ENCODE measurements at regions not wholly inside any gene's neighbourhood (a gene's known extent, or its start where the extent isn't known, plus 50 kb on each side); places are given as distances from the start of the nearest gene placed in this dataset.

DNA sequence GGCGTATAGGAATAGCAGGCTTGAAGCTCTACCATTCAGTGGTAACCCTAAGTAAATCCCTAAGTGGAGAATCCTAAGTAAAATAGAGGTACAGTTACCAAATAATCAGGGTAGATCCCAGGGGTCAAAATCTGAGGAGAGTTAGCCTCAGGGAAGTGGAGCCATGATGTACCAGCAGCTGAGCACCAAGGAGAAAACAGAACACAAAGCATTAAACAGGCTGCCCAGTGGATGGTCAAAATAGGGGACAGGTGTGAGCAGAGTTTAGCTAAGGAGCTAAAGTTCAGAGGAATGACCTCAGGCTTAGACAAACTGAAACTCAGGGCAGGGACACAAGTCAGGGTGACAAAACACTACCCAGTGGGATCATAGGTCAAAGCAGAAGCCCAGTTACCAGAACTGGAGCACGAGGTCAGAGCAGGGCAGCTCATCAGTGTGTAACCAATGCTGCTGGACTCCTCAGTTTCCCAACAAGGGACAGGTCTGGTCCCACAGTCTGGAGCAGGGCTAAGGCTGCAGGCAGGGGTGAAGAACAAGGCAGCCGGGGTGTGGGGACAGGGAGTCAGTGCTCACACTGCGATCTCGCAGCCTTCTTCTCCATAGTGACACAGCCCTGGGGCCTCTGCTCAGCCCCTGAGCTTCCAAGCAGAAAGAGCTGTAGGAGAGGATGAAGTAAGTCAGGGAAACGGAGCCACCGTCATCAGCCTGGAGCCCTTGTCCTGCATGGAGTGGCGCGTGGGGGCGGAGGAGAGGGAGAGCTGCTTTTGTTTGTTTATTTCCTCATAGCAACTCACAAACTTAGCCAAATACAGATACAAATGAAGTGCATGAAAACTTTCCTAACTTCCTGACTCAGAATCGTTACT is 264.0 kb downstream of the MREG start (continued):
- TF ChIP-seq, protein P1, sequence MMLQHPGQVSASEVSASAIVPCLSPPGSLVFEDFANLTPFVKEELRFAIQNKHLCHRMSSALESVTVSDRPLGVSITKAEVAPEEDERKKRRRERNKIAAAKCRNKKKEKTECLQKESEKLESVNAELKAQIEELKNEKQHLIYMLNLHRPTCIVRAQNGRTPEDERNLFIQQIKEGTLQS (IDR thresholded peaks at IDR 0.05): peak; percentile 78
- peak; percentile 59 to 69 for TF ChIP-seq RAD21 (IDR thresholded peaks at IDR 0.05)
- peak; percentile 74 for TF ChIP-seq FOXA2 (IDR thresholded peaks at IDR 0.05)
- TF ChIP-seq, protein P2, sequence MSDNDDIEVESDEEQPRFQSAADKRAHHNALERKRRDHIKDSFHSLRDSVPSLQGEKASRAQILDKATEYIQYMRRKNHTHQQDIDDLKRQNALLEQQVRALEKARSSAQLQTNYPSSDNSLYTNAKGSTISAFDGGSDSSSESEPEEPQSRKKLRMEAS (IDR thresholded peaks at IDR 0.05): peak; percentile 78
- peak; percentile 21 for TF ChIP-seq YY1 (IDR thresholded peaks at IDR 0.05)
- peak; percentile 69 to 74 for TF ChIP-seq EGR1 (IDR thresholded peaks at IDR 0.05; ENCODE audit: low read depth in 2 of 2)
- peak; percentile 96 for TF ChIP-seq NR2F2 (IDR thresholded peaks at IDR 0.05)
- peak; percentile 95 for TF ChIP-seq JUND (IDR thresholded peaks at IDR 0.05)
- peak; percentile 36 for TF ChIP-seq FOXA1 (IDR thresholded peaks at IDR 0.05)
- TF ChIP-seq GABPA (IDR thresholded peaks at IDR 0.05 in 1 of 2, conservative IDR thresholded peaks at IDR 0.05 in 1 of 2): no peak
- peak; percentile 99 for TF ChIP-seq SP1 (IDR thresholded peaks at IDR 0.05)
- peak; percentile 83 for TF ChIP-seq HNF4G (IDR thresholded peaks at IDR 0.05)

DNA sequence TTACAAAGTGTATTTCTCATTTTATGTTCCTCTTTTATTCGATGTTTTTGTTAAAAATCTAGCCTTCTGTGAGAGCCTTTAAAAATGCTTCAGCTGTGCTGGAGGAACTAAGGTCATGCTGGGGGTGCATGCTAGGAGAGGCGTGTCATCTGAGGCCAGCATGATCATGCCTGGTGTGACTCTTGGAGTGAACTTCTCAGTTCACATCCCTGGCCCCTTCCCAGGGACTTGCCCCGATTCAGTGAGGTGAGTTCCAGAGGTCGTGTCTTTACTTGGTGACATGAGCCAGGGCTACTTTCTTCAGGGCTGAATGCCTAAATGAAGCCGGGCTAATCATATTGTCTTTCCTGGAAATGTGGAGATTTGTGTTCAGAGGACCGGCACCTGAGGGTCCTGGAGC is 264.9 kb downstream of the MREG start:
- H3K9ac ChIP-seq (ENCODE audit: low read depth in 1 of 2, low read length in 2 of 2): peak overlapping the region in 1 of 2 donors; percentile 56
- H3K36me3 ChIP-seq (ENCODE audit: control insufficient read depth in 4 of 4, insufficient read depth in 3 of 4, low read depth in 1 of 4, low read length in 3 of 4): no peaks in the 10 kb centered on the region
- no peak for DNase-seq (ENCODE audit: low spot score)
- TF ChIP-seq SP1 (IDR thresholded peaks at IDR 0.05): peak; percentile 81
- TF ChIP-seq, protein P3, sequence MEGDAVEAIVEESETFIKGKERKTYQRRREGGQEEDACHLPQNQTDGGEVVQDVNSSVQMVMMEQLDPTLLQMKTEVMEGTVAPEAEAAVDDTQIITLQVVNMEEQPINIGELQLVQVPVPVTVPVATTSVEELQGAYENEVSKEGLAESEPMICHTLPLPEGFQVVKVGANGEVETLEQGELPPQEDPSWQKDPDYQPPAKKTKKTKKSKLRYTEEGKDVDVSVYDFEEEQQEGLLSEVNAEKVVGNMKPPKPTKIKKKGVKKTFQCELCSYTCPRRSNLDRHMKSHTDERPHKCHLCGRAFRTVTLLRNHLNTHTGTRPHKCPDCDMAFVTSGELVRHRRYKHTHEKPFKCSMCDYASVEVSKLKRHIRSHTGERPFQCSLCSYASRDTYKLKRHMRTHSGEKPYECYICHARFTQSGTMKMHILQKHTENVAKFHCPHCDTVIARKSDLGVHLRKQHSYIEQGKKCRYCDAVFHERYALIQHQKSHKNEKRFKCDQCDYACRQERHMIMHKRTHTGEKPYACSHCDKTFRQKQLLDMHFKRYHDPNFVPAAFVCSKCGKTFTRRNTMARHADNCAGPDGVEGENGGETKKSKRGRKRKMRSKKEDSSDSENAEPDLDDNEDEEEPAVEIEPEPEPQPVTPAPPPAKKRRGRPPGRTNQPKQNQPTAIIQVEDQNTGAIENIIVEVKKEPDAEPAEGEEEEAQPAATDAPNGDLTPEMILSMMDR (IDR thresholded peaks at IDR 0.05; ENCODE audit: low read depth, low read length, missing input control): no peak
- TF ChIP-seq HNF4A (conservative IDR thresholded peaks at IDR 0.05): peak; percentile 68 to 69
- peak; percentile 92 to 98 for TF ChIP-seq RXRA (IDR thresholded peaks at IDR 0.05)
- TF ChIP-seq EGR1 (IDR thresholded peaks at IDR 0.05; ENCODE audit: low read depth in 2 of 2): no peak
- peak; percentile 34 to 49 for TF ChIP-seq JUND (IDR thresholded peaks at IDR 0.05)
- TF ChIP-seq NR2F2 (IDR thresholded peaks at IDR 0.05): peak; percentile 71
- TF ChIP-seq HNF4G (IDR thresholded peaks at IDR 0.05): peak; percentile 35
- TF ChIP-seq RAD21 (IDR thresholded peaks at IDR 0.05): peak; percentile 41 to 46
- no peak for TF ChIP-seq YY1 (IDR thresholded peaks at IDR 0.05)
- H3K9me3 ChIP-seq (ENCODE audit: control insufficient read depth in 4 of 4, low read length in 3 of 4): no peaks in the 10 kb centered on the region
- no peak overlapping the region for H3K4me3 ChIP-seq (ENCODE audit: low read depth in 1 of 3, low read length in 3 of 3)
- H3K4me1 ChIP-seq (ENCODE audit: control insufficient read depth in 4 of 4, insufficient read depth in 4 of 4, low read length in 3 of 4): peaks cover 25 to 53% (median 39%) of the 10 kb centered on the region in 4 donors
- H3K27ac ChIP-seq (ENCODE audit: low read depth in 1 of 2, low read length in 2 of 2): peak overlapping the region; percentile 75 to 92
- 22% methylated on average over 6 of the region's 6 CpGs for WGBS
- H3K27me3 ChIP-seq (ENCODE audit: control insufficient read depth in 4 of 4, insufficient read depth in 4 of 4, low read length in 3 of 4): no peaks in the 10 kb centered on the region

DNA sequence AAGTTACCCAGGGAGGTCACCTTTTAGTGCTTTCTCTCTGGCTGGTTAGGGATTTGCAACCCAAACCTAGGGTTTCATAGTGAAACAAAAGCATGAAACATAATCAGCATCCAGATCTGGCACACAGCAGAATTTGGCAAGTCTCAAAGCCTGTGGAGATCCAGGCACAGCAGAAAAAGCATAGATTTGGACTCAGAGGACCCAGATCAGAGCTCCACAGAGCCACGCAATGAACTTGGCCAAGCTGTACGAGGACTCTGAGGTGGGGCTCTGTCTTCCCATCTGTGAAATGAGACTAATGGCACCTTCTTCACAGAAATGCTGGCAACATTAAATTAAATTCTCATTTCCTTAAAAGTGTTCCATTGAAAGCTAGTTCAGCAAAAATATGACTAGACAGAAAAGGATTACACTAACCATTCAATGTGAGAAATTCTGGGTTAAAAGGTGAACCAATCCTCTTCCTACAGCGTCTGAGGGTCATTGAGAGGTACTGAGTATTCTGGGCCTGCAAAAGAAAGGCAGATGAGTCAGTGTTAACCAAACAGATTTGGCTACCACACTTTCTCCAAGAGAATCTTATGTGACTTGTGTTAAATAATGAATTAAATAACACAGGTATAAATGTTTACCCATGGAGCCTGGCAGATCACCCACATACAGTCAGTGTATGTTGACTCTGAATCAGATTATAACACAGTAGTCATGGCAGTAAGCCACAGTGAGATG is 266.3 kb downstream of the MREG start:
- Histone ChIP-seq H3K27me3 (ENCODE audit: control insufficient read depth in 4 of 4, insufficient read depth in 4 of 4, low read length in 3 of 4) (no peaks in the 10 kb centered on the region), H3K4me1 (ENCODE audit: control insufficient read depth in 4 of 4, insufficient read depth in 4 of 4, low read length in 3 of 4) (peaks cover 25 to 53% (median 38%) of the 10 kb centered on the region in 4 donors), H3K27ac (ENCODE audit: low read depth in 1 of 2, low read length in 2 of 2) (peak overlapping the region; percentile 72 to 92), H3K36me3 (ENCODE audit: control insufficient read depth in 4 of 4, insufficient read depth in 3 of 4, low read depth in 1 of 4, low read length in 3 of 4) (no peaks in the 10 kb centered on the region), H3K9ac (ENCODE audit: low read depth in 1 of 2, low read length in 2 of 2) (no peak overlapping the region), H3K9me3 (ENCODE audit: control insufficient read depth in 4 of 4, low read length in 3 of 4) (no peaks in the 10 kb centered on the region), H3K4me3 (ENCODE audit: low read depth in 1 of 3, low read length in 3 of 3) (no peak overlapping the region)
- 44% methylated on average over 3 of the region's 3 CpGs for whole genome bisulfite sequencing
- no peak for DNase-seq (ENCODE audit: low spot score)
- TF ChIP-seq GABPA (IDR thresholded peaks at IDR 0.05 in 1 of 2, conservative IDR thresholded peaks at IDR 0.05 in 1 of 2) (no peak), FOXA1 (IDR thresholded peaks at IDR 0.05) (no peak), HNF4G (IDR thresholded peaks at IDR 0.05) (no peak), RAD21 (IDR thresholded peaks at IDR 0.05) (peak in 1 of 2 donors; percentile 7), TAF1 (conservative IDR thresholded peaks at IDR 0.05) (no peak), HNF4A (conservative IDR thresholded peaks at IDR 0.05) (peak; percentile 43 to 69), RXRA (IDR thresholded peaks at IDR 0.05) (peak; percentile 7 to 42), JUND (IDR thresholded peaks at IDR 0.05) (no peak), NR2F2 (IDR thresholded peaks at IDR 0.05) (no peak), EGR1 (IDR thresholded peaks at IDR 0.05; ENCODE audit: low read depth in 2 of 2) (no peak)
- TF ChIP-seq, protein P4, sequence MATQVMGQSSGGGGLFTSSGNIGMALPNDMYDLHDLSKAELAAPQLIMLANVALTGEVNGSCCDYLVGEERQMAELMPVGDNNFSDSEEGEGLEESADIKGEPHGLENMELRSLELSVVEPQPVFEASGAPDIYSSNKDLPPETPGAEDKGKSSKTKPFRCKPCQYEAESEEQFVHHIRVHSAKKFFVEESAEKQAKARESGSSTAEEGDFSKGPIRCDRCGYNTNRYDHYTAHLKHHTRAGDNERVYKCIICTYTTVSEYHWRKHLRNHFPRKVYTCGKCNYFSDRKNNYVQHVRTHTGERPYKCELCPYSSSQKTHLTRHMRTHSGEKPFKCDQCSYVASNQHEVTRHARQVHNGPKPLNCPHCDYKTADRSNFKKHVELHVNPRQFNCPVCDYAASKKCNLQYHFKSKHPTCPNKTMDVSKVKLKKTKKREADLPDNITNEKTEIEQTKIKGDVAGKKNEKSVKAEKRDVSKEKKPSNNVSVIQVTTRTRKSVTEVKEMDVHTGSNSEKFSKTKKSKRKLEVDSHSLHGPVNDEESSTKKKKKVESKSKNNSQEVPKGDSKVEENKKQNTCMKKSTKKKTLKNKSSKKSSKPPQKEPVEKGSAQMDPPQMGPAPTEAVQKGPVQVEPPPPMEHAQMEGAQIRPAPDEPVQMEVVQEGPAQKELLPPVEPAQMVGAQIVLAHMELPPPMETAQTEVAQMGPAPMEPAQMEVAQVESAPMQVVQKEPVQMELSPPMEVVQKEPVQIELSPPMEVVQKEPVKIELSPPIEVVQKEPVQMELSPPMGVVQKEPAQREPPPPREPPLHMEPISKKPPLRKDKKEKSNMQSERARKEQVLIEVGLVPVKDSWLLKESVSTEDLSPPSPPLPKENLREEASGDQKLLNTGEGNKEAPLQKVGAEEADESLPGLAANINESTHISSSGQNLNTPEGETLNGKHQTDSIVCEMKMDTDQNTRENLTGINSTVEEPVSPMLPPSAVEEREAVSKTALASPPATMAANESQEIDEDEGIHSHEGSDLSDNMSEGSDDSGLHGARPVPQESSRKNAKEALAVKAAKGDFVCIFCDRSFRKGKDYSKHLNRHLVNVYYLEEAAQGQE (IDR thresholded peaks at IDR 0.05): no peak
- TF ChIP-seq, protein P3 (IDR thresholded peaks at IDR 0.05; ENCODE audit: low read depth, low read length, missing input control): no peak
- TF ChIP-seq, protein P2 (IDR thresholded peaks at IDR 0.05): peak; percentile 17

All from liver (tissue), 8 donors.